Keratinocyte (primary cell): ENCODE measurements at regions not wholly inside any gene's neighbourhood (a gene's known extent, or its start where the extent isn't known, plus 50 kb on each side); places are given as distances from the start of the nearest gene placed in this dataset.

Experiments used
- EZH2 ChIP-seq: IDR thresholded peaks from one replicate; pipeline ENCODE4 v1.6.1; 2012; ENCODE audit warnings: inconsistent platforms, mild to moderate bottlenecking, low read length, moderate library complexity
- TF ChIP-seq, protein P1 (sequence below), 3 experiments: IDR thresholded peaks in 1 of 3; conservative IDR thresholded peaks in 1 of 3; optimal IDR thresholded peaks in 1 of 3; 2 replicates in 2 of 3; 3 replicates in 1 of 3; pipeline versions ENCODE3 to v1.5.1; 2011; ENCODE audit warnings: low read length in 3 of 3, mild to moderate bottlenecking in 3 of 3, moderate library complexity in 2 of 3, control low read depth in 1 of 3, inconsistent platforms in 1 of 3; ENCODE audit not compliant: insufficient read depth in 2 of 3; ENCODE audit errors: extremely low read depth in 1 of 3

- TF ChIP-seq, protein P1, sequence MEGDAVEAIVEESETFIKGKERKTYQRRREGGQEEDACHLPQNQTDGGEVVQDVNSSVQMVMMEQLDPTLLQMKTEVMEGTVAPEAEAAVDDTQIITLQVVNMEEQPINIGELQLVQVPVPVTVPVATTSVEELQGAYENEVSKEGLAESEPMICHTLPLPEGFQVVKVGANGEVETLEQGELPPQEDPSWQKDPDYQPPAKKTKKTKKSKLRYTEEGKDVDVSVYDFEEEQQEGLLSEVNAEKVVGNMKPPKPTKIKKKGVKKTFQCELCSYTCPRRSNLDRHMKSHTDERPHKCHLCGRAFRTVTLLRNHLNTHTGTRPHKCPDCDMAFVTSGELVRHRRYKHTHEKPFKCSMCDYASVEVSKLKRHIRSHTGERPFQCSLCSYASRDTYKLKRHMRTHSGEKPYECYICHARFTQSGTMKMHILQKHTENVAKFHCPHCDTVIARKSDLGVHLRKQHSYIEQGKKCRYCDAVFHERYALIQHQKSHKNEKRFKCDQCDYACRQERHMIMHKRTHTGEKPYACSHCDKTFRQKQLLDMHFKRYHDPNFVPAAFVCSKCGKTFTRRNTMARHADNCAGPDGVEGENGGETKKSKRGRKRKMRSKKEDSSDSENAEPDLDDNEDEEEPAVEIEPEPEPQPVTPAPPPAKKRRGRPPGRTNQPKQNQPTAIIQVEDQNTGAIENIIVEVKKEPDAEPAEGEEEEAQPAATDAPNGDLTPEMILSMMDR (optimal IDR thresholded peaks at IDR 0.05 in 1 of 3, IDR thresholded peaks at IDR 0.05 in 1 of 3, conservative IDR thresholded peaks at IDR 0.05 in 1 of 3; ENCODE audit: extremely low read depth in 1 of 3, insufficient read depth in 2 of 3, low read length in 3 of 3): no peak
- TF ChIP-seq EZH2: no peak
These were observed 71.2 kb downstream of the ZNF518B start for GRCh38 chr4:10385994-10386394.
